KMS-11 (cell line): ENCODE measurements at regions not wholly inside any gene's neighbourhood (a gene's known extent, or its start where the extent isn't known, plus 50 kb on each side); places are given as distances from the start of the nearest gene placed in this dataset.

ENCODE experiments used
- H2AFZ ChIP-seq: fragments of 200-600 bp; sonication (generic); 2 replicates; pipeline ENCODE4 v1.6.1; 2016; ENCODE audit warnings: antibody characterized with exemption, mixed run types, low read depth
- H3K27ac ChIP-seq: fragments of 200-600 bp; sonication (generic); 2 replicates; pipeline ENCODE4 v1.6.1; 2016; ENCODE audit warnings: mild to moderate bottlenecking, mixed run types
- H3K27me3 ChIP-seq: fragments of 200-600 bp; sonication (generic); 2 replicates; pipeline ENCODE4 v1.6.1; 2017; ENCODE audit warnings: mild to moderate bottlenecking, low read depth, mixed run types, moderate library complexity; ENCODE audit not compliant: insufficient read depth
- H3K36me3 ChIP-seq: fragments of 200-600 bp; sonication (generic); 2 replicates; pipeline ENCODE4 v1.6.1; 2017; ENCODE audit warnings: mild to moderate bottlenecking, mixed run types; ENCODE audit not compliant: insufficient read depth
- H3K4me1 ChIP-seq: fragments of 200-600 bp; sonication (generic); 2 replicates; pipeline ENCODE4 v1.6.1; 2016; ENCODE audit warnings: mild to moderate bottlenecking, low read depth, mixed run types; ENCODE audit not compliant: poor library complexity, severe bottlenecking
- H3K4me2 ChIP-seq: fragments of 200-600 bp; sonication (generic); 2 replicates; pipeline ENCODE4 v1.7.0; 2016; ENCODE audit warnings: mild to moderate bottlenecking, mixed run types
- H3K4me3 ChIP-seq: fragments of 200-600 bp; sonication (generic); IDR thresholded peaks from 2 replicates; pipeline ENCODE4 v1.6.1; 2017; ENCODE audit warnings: low read depth, low read length, mixed read lengths; ENCODE audit not compliant: insufficient read depth
- H3K79me2 ChIP-seq: fragments of 200-600 bp; sonication (generic); 2 replicates; pipeline ENCODE4 v1.6.1; 2016; ENCODE audit warnings: low read depth, mixed run types; ENCODE audit not compliant: insufficient read depth
- H3K9ac ChIP-seq: fragments of 200-600 bp; sonication (generic); 2 replicates; pipeline ENCODE4 v1.6.1; 2016; ENCODE audit warnings: mild to moderate bottlenecking, mixed run types
- H4K20me1 ChIP-seq: fragments of 200-600 bp; sonication (generic); 2 replicates; pipeline ENCODE4 v1.6.1; 2016; ENCODE audit warnings: mild to moderate bottlenecking, mixed run types; ENCODE audit not compliant: insufficient read depth
- TF ChIP-seq, protein P1 (sequence below): fragments of 200-600 bp; sonication (generic); conservative IDR thresholded peaks from 2 replicates; pipeline ENCODE4 v1.6.1; 2017; ENCODE audit warnings: low read depth, mild to moderate bottlenecking, antibody characterized with exemption, low read length, moderate library complexity, mixed read lengths

DNA sequence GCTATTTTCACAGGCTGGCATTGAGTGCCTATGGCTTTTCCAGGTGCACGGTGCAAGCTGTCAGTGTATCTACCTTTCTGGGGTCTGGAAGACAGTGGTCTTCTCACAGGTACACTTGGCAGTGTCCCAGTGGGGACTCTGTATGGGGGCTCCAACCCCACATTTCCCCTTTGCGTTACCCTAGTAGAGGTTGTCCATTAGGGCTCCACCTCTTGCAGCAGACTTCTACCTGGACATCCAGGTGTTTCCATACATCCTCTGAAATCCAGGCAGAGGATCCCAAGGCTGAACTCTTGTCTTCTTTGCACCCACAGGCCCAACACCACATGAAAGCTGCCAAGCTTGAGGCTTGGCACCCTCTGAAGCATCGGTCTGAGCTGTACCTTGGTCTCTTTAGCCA lies 735.7 kb upstream of the INTU start:
- TF ChIP-seq, protein P1, sequence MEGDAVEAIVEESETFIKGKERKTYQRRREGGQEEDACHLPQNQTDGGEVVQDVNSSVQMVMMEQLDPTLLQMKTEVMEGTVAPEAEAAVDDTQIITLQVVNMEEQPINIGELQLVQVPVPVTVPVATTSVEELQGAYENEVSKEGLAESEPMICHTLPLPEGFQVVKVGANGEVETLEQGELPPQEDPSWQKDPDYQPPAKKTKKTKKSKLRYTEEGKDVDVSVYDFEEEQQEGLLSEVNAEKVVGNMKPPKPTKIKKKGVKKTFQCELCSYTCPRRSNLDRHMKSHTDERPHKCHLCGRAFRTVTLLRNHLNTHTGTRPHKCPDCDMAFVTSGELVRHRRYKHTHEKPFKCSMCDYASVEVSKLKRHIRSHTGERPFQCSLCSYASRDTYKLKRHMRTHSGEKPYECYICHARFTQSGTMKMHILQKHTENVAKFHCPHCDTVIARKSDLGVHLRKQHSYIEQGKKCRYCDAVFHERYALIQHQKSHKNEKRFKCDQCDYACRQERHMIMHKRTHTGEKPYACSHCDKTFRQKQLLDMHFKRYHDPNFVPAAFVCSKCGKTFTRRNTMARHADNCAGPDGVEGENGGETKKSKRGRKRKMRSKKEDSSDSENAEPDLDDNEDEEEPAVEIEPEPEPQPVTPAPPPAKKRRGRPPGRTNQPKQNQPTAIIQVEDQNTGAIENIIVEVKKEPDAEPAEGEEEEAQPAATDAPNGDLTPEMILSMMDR = no peak
- Histone ChIP-seq H3K9ac (no peak overlapping the region), H3K36me3 (no peaks in the 10 kb centered on the region), H2AFZ (no peak overlapping the region), H3K79me2 (no peaks in the 10 kb centered on the region), H3K27ac (no peak overlapping the region), H4K20me1 (no peaks in the 10 kb centered on the region), H3K27me3 (no peaks in the 10 kb centered on the region), H3K4me2 (no peak overlapping the region), H3K4me1 (no peaks in the 10 kb centered on the region), H3K4me3 (no peak overlapping the region)

DNA sequence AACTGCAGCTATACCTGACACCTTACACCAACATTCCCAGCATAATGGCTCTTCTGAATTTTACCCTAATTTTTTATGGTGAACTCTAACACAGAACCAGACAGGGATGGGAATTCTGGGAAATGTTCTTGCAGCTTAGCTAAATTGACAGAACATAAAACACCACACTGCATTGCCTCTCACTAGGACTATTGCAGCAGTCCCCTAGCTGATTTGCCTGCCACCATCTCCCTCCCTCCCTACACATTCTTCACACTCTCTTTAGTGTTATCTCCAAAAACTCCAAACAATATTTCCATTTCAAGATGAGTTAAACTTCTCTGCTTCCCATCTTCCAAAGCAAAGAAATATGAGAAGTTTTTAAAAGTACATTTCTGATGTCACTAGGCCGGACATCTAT lies 733.9 kb upstream of the INTU start:
- Histone ChIP-seq H3K9ac (no peak overlapping the region), H3K27ac (no peak overlapping the region)

DNA sequence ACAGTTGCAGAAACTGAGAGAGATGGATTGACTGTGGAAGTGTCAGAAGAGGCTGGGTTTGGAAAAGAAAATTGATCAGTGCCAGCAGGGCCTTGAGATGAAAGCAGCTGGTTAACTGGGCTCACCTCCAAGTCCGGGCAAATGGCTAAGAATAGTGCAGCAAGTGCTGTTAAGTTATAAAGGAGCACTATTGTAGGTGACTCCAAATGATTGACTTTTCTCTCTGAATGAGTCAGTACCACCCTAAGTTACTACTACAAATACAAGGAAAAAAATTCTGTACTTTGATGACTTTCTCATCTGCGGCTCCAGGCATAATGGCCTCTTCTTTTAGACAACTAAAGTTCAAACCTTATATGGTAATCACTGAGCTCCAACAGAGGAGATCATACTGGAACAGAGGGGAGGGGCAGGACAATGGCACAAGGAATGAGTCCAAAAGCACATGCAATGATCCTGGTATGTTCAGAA lies 733.4 kb upstream of the INTU start:
- Histone ChIP-seq H2AFZ (no peak overlapping the region), H3K79me2 (no peaks in the 10 kb centered on the region), H4K20me1 (no peaks in the 10 kb centered on the region), H3K4me2 (no peak overlapping the region), H3K27ac (no peak overlapping the region), H3K4me1 (no peaks in the 10 kb centered on the region), H3K36me3 (no peaks in the 10 kb centered on the region), H3K27me3 (no peaks in the 10 kb centered on the region), H3K9ac (no peak overlapping the region), H3K4me3 (no peak overlapping the region)
- TF ChIP-seq, protein P1 = no peak

More for the DNA sequence above, 733.9 kb upstream of the INTU start:
- Histone ChIP-seq H3K27me3 (no peaks in the 10 kb centered on the region), H3K36me3 (no peaks in the 10 kb centered on the region), H2AFZ (no peak overlapping the region), H3K79me2 (no peaks in the 10 kb centered on the region), H3K4me2 (no peak overlapping the region), H3K4me3 (no peak overlapping the region), H3K4me1 (no peaks in the 10 kb centered on the region), H4K20me1 (no peaks in the 10 kb centered on the region)
- TF ChIP-seq, protein P1 = no peak

DNA sequence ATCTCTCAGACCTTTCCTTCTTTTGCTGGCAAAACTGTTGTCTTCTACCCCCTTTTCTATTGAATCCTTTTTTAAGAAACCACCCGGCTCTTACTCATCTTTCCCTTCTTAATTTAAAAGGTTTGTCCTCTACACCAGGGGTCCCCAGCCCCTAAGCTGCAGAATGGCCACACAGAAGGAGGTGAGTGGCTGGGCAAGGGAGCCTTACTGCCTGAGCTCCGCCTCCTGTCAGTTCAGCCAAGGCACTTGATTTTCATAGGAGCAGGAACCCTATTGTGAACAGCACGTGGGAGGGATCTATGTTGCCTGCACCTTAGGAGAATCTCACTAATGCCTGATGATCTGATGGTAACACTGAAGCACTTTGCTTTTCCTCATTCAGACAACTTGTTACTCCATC lies 726.3 kb upstream of the INTU start:
- H3K9ac ChIP-seq = no peak overlapping the region
- no peaks in the 10 kb centered on the region for H3K4me1 ChIP-seq
- H4K20me1 ChIP-seq = no peaks in the 10 kb centered on the region
- no peaks in the 10 kb centered on the region for H3K27me3 ChIP-seq
- TF ChIP-seq, protein P1 = no peak
- H3K4me3 ChIP-seq = no peak overlapping the region
- H3K79me2 ChIP-seq = no peaks in the 10 kb centered on the region
- H3K27ac ChIP-seq = no peak overlapping the region
- H3K36me3 ChIP-seq = no peaks in the 10 kb centered on the region
- H2AFZ ChIP-seq = no peak overlapping the region
- no peak overlapping the region for H3K4me2 ChIP-seq
